AG10803 (cell line): ENCODE measurements at regions not wholly inside any gene's neighbourhood (a gene's known extent, or its start where the extent isn't known, plus 50 kb on each side); places are given as distances from the start of the nearest gene placed in this dataset.

ENCODE experiments used
- DNase-seq: peaks from one replicate; pipeline ENCODE4 v3.0.0; 2010; ENCODE audit warnings: low read depth
- H3K4me3 ChIP-seq: 2 replicates; pipeline ENCODE4 v1.5.1; 2011; ENCODE audit warnings: mild to moderate bottlenecking, low read length, control low read depth
- TF ChIP-seq, protein P1 (sequence below): conservative IDR thresholded peaks from 2 replicates; pipeline ENCODE4 v1.5.1; 2011; ENCODE audit warnings: mild to moderate bottlenecking, low read length, control low read depth, inconsistent platforms

DNA sequence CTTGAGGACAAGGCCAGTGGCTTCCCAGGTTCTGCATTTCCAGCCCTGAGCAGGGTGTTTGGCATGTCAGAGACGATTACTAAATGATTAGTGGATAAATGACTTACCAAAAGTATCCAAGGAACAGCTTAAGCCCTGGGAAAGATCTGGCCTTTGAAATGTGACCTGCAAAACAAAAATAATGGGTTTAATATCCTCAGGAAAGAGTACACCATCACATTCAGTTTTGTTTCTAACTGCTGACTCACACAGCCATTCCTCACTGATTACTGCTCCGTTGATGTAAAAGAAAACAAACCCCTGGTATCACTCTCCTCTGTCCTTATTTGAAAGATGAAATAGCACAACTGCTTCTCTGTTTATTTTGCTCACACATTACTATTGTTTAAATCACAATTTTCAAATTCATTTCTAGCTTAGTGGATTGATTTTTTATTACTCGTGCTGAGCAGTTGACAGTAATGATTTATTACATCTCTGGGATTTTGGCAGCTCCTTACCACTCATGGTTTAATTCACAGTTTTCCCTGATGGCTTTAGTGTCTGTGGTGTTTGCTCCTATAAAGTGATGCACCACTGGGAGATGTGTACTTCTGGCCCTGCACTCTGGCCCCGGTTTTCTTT lies 117.0 kb downstream of the CBLL2 start:
- H3K4me3 ChIP-seq, result no peak overlapping the region
- peak; percentile 45 for DNase-seq
- TF ChIP-seq, protein P1, sequence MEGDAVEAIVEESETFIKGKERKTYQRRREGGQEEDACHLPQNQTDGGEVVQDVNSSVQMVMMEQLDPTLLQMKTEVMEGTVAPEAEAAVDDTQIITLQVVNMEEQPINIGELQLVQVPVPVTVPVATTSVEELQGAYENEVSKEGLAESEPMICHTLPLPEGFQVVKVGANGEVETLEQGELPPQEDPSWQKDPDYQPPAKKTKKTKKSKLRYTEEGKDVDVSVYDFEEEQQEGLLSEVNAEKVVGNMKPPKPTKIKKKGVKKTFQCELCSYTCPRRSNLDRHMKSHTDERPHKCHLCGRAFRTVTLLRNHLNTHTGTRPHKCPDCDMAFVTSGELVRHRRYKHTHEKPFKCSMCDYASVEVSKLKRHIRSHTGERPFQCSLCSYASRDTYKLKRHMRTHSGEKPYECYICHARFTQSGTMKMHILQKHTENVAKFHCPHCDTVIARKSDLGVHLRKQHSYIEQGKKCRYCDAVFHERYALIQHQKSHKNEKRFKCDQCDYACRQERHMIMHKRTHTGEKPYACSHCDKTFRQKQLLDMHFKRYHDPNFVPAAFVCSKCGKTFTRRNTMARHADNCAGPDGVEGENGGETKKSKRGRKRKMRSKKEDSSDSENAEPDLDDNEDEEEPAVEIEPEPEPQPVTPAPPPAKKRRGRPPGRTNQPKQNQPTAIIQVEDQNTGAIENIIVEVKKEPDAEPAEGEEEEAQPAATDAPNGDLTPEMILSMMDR, result no peak

- TF ChIP-seq, protein P1, result no peak
These were observed 119.6 kb downstream of the CBLL2 start for GRCh38 chrX:22392133-22392948.

DNA sequence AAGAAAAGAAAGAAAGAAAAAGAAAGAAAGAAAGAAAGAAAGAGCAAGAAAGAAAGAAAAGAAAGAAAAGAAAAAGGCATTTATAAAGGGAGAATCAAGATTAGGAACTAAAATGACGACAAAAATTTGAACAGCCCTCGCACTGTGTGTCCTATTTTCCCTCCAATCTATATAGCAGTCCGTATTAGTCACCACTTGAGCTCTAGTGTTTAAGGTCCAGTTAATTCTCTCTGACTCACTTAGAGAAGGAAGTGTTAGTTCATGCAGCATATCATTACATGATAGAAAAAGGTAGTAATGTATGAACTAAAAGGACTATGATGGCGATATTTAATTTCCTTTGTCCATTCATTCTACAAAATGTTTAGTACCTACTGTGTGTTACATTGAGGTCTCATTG lies 122.7 kb downstream of the CBLL2 start:
- TF ChIP-seq, protein P1, result no peak
- DNase-seq, result no peak

More at GRCh38 chrX:22392133-22392948, 119.6 kb downstream of the CBLL2 start:
- no peak overlapping the region for H3K4me3 ChIP-seq
- DNase-seq, result no peak

DNA sequence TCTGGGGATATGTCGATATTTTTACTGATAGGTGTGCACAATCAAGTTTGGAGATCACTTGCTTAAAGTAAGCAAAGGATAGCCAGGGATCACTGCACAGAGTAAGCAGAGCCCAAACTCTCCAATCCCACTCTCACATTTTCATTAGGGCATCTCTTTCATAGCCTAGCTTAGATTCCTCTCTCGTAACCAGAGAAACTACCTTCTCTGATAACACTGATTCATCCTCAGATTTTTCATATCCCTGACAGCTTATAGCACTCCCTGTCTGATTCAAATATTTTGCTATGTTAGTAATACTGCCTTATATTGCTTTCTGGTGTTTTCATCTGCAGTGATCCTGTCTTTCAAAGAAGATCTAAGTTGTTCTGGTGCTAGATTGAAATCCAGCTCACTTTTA lies 123.7 kb downstream of the CBLL2 start:
- DNase-seq, result no peak
- TF ChIP-seq, protein P1, result no peak
- H3K4me3 ChIP-seq, result no peak overlapping the region

More for the DNA sequence above, 122.7 kb downstream of the CBLL2 start:
- H3K4me3 ChIP-seq, result no peak overlapping the region

- no peak overlapping the region for H3K4me3 ChIP-seq
- TF ChIP-seq, protein P1, result no peak
- DNase-seq, result no peak
These were observed 124.9 kb downstream of the CBLL2 start for GRCh38 chrX:22397566-22397965.

DNA sequence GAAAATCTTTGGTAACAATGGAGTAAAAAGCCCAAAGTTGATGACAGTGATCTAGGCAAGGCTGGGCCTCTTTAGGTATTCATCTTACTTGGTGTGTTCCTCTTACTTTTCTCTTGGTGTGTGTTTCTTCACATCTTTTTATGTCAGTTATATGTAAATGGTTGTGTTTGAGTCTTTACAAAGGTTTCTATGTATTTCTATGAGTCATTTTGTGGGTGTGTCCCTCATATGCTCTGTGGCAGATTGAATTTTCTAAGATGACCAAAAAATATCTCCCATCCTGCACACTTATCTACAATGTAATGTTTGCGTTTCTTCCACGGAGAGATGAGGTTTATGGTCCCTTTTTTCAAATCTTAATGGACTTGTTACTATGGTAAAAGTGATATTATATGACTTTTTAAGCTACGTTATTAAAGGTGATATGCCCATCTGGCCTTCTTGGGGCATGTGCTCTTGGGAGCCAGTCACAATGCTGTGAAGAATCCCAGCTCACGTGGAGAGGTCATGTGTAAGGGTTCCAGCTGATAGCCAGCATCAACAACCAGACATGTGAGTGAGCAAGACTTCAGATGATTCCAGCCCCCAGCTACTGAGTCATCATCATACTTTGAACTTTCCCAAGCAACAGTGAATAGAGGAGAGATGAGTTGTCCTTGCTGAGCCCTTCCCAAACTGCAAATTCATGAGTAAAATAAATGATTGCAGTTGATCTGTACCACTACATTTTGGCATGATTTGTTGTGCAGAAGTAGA lies 126.9 kb downstream of the CBLL2 start:
- H3K4me3 ChIP-seq, result no peak overlapping the region
- DNase-seq, result no peak
- TF ChIP-seq, protein P1, result no peak
